Cardiac fibroblast (primary cell): ENCODE measurements at regions not wholly inside any gene's neighbourhood (a gene's known extent, or its start where the extent isn't known, plus 50 kb on each side); places are given as distances from the start of the nearest gene placed in this dataset.

Experiments
- DNase-seq, 2 donors: peaks; one replicate each; pipeline versions ENCODE4 v3.0.0 to v3.0.0-alpha.2; 2010; ENCODE audit warnings: low read depth in 2 of 2
- H3K4me3 ChIP-seq, 2 donors: replicated peaks in 1 of 2; 1 replicate in 1 of 2; 2 replicates in 1 of 2; pipeline ENCODE4 v1.5.1; 2011; ENCODE audit warnings: low read depth in 2 of 2, low read length in 2 of 2, mild to moderate bottlenecking in 2 of 2, moderate library complexity in 1 of 2
- CTCF ChIP-seq: IDR thresholded peaks from one replicate; pipeline ENCODE4 v1.5.1; 2011; ENCODE audit warnings: low read depth, mild to moderate bottlenecking, low read length, inconsistent platforms

GRCh38 chr9:8052991-8053390 lies 253.4 kb upstream of the DMAC1 start:
- DNase-seq: no peak
- TF ChIP-seq CTCF: no peak
- H3K4me3 ChIP-seq: no peak overlapping the region

DNA sequence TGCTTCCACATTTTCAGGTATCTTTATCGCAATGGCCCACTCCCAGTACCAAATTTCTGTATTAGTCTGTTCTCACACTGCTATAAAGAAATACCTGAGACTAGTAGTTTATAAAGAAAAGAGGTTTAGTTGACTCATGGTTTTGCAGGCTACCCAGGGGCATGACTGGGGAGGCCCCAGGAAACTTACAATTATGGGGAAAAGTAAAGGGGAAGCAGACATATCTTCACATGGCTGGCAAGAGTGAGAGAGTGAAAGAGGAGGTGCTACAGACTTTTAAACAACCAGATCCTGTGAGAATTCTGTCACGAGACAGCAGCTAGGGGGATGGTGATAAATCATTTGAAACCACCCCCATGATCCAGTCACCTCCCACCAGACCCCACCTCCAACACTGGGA lies 238.2 kb upstream of the DMAC1 start:
- no peak overlapping the region for H3K4me3 ChIP-seq
- no peak for DNase-seq
- no peak for TF ChIP-seq CTCF

DNA sequence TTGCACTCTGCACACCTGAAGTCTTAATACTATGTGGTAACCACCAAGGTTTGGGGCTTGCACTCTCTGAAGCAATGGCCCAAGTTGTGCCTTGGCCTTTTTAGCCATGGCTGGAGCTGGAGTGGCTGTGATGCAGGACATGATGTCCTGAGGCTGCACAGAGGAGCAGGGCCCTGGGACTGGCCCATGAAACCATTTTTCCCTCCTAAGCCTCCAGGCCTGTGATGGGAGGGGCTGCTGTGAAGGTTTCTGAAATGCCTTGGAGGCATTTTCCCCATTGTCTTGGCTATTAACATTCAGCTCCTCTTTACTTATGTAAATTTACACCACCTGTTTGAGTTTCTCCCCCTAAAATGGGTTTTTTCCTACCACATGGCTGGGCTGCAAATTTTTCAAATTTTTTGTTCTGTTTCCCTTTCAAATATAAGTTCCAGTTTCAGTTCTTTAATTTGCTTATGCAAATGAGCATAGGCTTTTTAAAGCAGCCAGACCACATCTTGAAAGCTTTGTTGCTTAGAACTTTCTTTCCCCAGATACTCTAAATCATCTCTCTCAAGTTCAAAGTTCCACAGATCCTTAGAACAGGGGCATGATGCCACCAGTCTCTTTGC lies 237.4 kb upstream of the DMAC1 start:
- DNase-seq: no peak
- TF ChIP-seq CTCF: no peak
- H3K4me3 ChIP-seq: no peak overlapping the region

DNA sequence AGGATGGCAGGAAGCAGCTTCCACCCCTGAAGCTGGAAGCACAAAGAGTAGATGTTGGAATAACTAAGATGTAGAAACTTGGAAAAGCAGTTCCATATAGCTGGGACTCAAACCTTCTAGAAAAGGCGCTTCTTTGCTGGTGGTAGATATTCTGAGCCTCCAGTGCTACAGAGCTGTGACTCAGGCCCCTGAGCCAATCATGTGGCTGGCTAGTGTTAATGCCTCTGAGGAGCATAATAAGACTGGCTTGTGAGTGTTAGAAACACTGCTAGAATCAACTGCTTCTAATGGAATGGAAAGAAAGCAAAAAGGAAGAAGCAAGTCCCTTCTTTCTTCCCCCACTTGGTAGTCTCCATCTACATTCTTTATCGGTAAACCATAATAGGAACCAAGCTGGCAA lies 234.2 kb upstream of the DMAC1 start:
- DNase-seq: no peak
- no peak for TF ChIP-seq CTCF
- H3K4me3 ChIP-seq: no peak overlapping the region

DNA sequence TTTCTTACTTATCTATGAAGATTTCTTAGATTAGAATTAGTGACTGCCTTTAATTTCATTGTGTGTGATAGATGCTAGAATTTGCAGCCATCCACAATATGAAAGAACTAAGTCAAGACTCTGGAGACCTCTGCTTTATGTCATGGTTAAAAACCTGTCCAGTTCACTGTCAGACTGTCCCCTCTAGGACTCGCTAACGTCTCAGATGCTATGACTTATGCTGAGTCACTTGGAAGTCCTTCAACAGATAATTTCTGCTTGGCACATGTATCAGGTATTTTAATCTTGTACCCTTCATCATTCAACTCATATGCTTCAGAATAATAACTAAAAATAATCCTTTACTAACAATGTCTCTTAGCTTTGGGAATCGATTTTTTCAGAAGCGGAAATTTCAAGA lies 230.5 kb upstream of the DMAC1 start:
- no peak for TF ChIP-seq CTCF
- no peak for DNase-seq
- H3K4me3 ChIP-seq: no peak overlapping the region

GRCh38 chr9:8027351-8027750 lies 227.8 kb upstream of the DMAC1 start:
- TF ChIP-seq CTCF: no peak
- no peak overlapping the region for H3K4me3 ChIP-seq
- no peak for DNase-seq

DNA sequence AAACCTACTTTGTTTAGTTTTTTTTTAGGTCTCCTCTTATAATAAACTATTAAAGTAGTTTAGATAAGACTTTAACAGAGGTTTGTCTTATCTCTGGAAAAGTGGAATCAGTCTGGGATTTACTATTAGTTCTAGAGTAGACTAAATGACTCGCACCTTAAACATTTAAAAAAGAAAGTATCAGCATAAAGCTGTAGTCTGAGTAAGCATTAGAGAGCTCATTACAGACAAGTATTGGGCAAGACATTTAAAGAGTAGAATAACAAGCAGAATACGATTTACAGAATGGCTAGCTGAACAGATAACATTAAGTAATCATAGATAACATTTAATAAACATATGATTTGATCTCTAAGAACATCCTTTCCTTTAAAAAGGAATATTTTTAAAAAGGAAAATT lies 226.0 kb upstream of the DMAC1 start:
- no peak for DNase-seq
- TF ChIP-seq CTCF: no peak
- no peak overlapping the region for H3K4me3 ChIP-seq
